Endothelial cell of umbilical vein (primary cell): ENCODE measurements at regions not wholly inside any gene's neighbourhood (a gene's known extent, or its start where the extent isn't known, plus 50 kb on each side); places are given as distances from the start of the nearest gene placed in this dataset.

ENCODE experiments used
- BruUV-seq: library from RNA; stranded (reverse); fragments of 400-500 nt; replicated peaks from 2 replicates; lab custom pipeline; 2021; lab: Mats Ljungman, UMichigan
- CTCF ChIA-PET: fragments of 300-600, 350-600 bp; sonication (Branson Sonifier 250); formaldehyde crosslinking; loops from one replicate; lab custom pipeline; 2021; ENCODE audit warnings: antibody characterized with exemption, inconsistent platforms; lab: Charles Lee
- POLR2A ChIA-PET: fragments of 300-600, 350-600 bp; sonication (Branson Sonifier 250); formaldehyde crosslinking; loops from one replicate; lab custom pipeline; 2021; ENCODE audit warnings: antibody characterized with exemption, inconsistent platforms; lab: Charles Lee
- DNase-seq: peaks from one replicate; pipeline ENCODE4 v3.0.0-alpha.2; 2011; ENCODE audit warnings: low read depth, low spot score
- FAIRE-seq: peaks from 2 replicates; lab custom pipeline; 2011; peaks lifted over from hg19 to GRCh38; lab: Jason Lieb, UNC
- H2AFZ ChIP-seq: 2 replicates; pipeline ENCODE4 v1.6.0; 2012; ENCODE audit warnings: low read depth, low read length, control low read depth, inconsistent platforms
- H3K27ac ChIP-seq: 2 replicates; pipeline ENCODE4 v1.5.1; 2011; ENCODE audit warnings: low read depth, mild to moderate bottlenecking, control low read depth, low read length, moderate library complexity; ENCODE audit not compliant: insufficient read depth
- H3K27me3 ChIP-seq, 2 experiments: 2 replicates each; pipeline versions ENCODE4 v1.6.0 to v1.6.1; 2011; ENCODE audit warnings: low read length in 2 of 2, mixed read lengths in 1 of 2; ENCODE audit not compliant: control insufficient read depth in 2 of 2, insufficient read depth in 2 of 2
- H3K36me3 ChIP-seq, 2 experiments: 2 replicates in 1 of 2; 3 replicates in 1 of 2; pipeline ENCODE4 v1.5.1; 2011; ENCODE audit warnings: low read length in 2 of 2, mild to moderate bottlenecking in 1 of 2, moderate library complexity in 1 of 2; ENCODE audit not compliant: control insufficient read depth in 2 of 2, insufficient read depth in 2 of 2; ENCODE audit errors: extremely low read depth in 1 of 2
- H3K4me1 ChIP-seq: 3 replicates; pipeline ENCODE4 v1.5.1; 2011; ENCODE audit warnings: mild to moderate bottlenecking, low read length; ENCODE audit not compliant: control insufficient read depth, insufficient read depth; ENCODE audit errors: extremely low read depth
- H3K4me2 ChIP-seq: 2 replicates; pipeline ENCODE4 v1.6.1; 2011; ENCODE audit warnings: low read length, control low read depth, mixed read lengths; ENCODE audit not compliant: insufficient read depth
- H3K4me3 ChIP-seq, 3 experiments: fragments of 200-600 bp in 1 of 3; sonication (generic), shearing (Covaris generic) in 1 of 3; replicated peaks in 1 of 3; 2 replicates each; pipeline ENCODE4 v1.5.1; 2011 to 2016; ENCODE audit warnings: control low read depth in 3 of 3, low read length in 3 of 3, mild to moderate bottlenecking in 2 of 3, inconsistent platforms in 1 of 3, low read depth in 1 of 3, moderate library complexity in 1 of 3; ENCODE audit not compliant: insufficient read depth in 1 of 3
- H3K79me2 ChIP-seq: 2 replicates; pipeline ENCODE4 v1.6.0; 2012; ENCODE audit warnings: low read length, inconsistent platforms; ENCODE audit not compliant: control insufficient read depth, insufficient read depth
- H3K9ac ChIP-seq: replicated peaks from 2 replicates; pipeline ENCODE3; 2011; ENCODE audit warnings: low read length, control low read depth; ENCODE audit not compliant: insufficient read depth; ENCODE audit errors: extremely low read depth
- H3K9me1 ChIP-seq: replicated peaks from 3 replicates; pipeline ENCODE4 v1.6.0; 2011; ENCODE audit warnings: mild to moderate bottlenecking, low read length; ENCODE audit not compliant: control insufficient read depth, insufficient read depth; ENCODE audit errors: extremely low read depth
- H3K9me3 ChIP-seq: replicated peaks from 2 replicates; pipeline ENCODE4 v1.5.1; 2012; ENCODE audit warnings: low read length, inconsistent platforms; ENCODE audit not compliant: control insufficient read depth, insufficient read depth
- H4K20me1 ChIP-seq: replicated peaks from 2 replicates; pipeline ENCODE3; 2011; ENCODE audit warnings: mild to moderate bottlenecking, low read length; ENCODE audit not compliant: control insufficient read depth, insufficient read depth; ENCODE audit errors: extremely low read depth
- EZH2 ChIP-seq: IDR thresholded peaks from 2 replicates; pipeline ENCODE4 v1.6.1; 2012; ENCODE audit warnings: borderline replicate concordance, low read depth, mild to moderate bottlenecking, moderate library complexity, low read length, inconsistent platforms; ENCODE audit not compliant: severe bottlenecking
- FOS ChIP-seq: IDR thresholded peaks from 2 replicates; pipeline ENCODE4 v1.6.1; 2011; ENCODE audit warnings: mild to moderate bottlenecking, low read length, moderate library complexity, borderline replicate concordance; ENCODE audit not compliant: insufficient read depth
- GATA2 ChIP-seq: IDR thresholded peaks from 2 replicates; pipeline ENCODE4 v1.7.0; 2011; ENCODE audit warnings: low read depth, mild to moderate bottlenecking, moderate library complexity, mixed read lengths, low read length; ENCODE audit not compliant: insufficient read length, insufficient read depth
- JUN ChIP-seq: IDR thresholded peaks from 2 replicates; pipeline ENCODE4 v1.6.1; 2011; ENCODE audit warnings: borderline replicate concordance, low read depth; ENCODE audit not compliant: insufficient read length, insufficient read depth
- MAX ChIP-seq: IDR thresholded peaks from 2 replicates; pipeline ENCODE4 v1.6.1; 2011; ENCODE audit not compliant: insufficient read depth, insufficient read length
- MYC ChIP-seq: IDR thresholded peaks from one replicate; pipeline ENCODE4 v1.6.1; 2011; ENCODE audit warnings: mild to moderate bottlenecking, low read depth, low read length
- POLR2AphosphoS5 ChIP-seq: IDR thresholded peaks from 2 replicates; pipeline ENCODE4 v1.6.1; 2012; ENCODE audit warnings: low read depth, mild to moderate bottlenecking, control low read depth, low read length, moderate library complexity; ENCODE audit not compliant: insufficient read depth
- dilution Hi-C: fragments of 300-500 bp; cut with MboI; formaldehyde crosslinking; loops from one replicate; pipeline ENCODE4 v1.15.0; 2019; ENCODE audit warnings: low sequenced_read_pairs; ENCODE audit not compliant: extremely low pct_ligation_motif_present
- intact Hi-C: fragments of 100-400 bp; cut with micrococcal nuclease; formaldehyde crosslinking; loops from one replicate; pipeline ENCODE4 v1.10.0; 2022
- TF ChIP-seq, protein P1 (sequence below), 2 donors: IDR thresholded peaks; 1 replicate in 1 of 2; 2 replicates in 1 of 2; pipeline ENCODE4 v1.5.1; 2011; ENCODE audit warnings: low read length in 2 of 2, mild to moderate bottlenecking in 2 of 2, moderate library complexity in 2 of 2, control low read depth in 1 of 2, inconsistent platforms in 1 of 2, low read depth in 1 of 2; ENCODE audit not compliant: insufficient read depth in 1 of 2; ENCODE audit errors: extremely low read depth in 1 of 2

DNA sequence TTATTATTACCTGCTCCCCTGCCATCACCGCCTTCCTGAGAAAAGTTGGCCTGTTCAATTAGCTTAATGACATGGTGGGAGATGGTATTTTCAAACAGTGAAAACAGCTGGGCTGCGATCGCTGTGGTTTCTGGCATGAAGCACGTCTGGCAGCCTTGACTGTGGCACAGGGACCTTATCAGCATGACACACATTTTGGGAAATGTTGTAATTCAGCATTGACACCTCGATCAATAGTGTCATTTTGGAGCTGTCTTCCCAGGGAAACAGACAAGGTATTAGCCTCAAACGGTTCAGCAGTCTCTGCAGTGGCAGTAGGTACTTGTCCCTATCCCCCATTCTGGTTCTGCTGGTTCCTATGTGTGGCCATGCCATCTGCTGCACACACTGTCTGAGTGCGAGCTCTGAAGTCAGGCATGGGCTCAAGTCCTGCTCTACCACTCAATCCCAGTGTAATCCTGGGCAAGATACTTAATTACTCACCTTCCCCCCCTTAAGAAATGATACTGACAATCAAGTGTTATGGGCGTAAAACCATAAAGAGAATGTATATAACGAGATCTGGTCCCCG lies 154.5 kb upstream of the KCND3 start:
- Histone ChIP-seq H2AFZ (no peak overlapping the region), H3K9ac (no peak overlapping the region), H3K9me1 (no peaks in the 10 kb centered on the region), H3K27ac (no peak overlapping the region), H3K36me3 (no peaks in the 10 kb centered on the region), H3K79me2 (no peaks in the 10 kb centered on the region), H3K27me3 (no peaks in the 10 kb centered on the region), H4K20me1 (no peaks in the 10 kb centered on the region), H3K9me3 (no peaks in the 10 kb centered on the region), H3K4me2 (no peak overlapping the region), H3K4me3 (no peak overlapping the region), H3K4me1 (no peaks in the 10 kb centered on the region)
- FAIRE-seq: no peak
- intact Hi-C loops (no loop called here), dilution Hi-C loops (no loop called here)
- BruUV-seq: no TSS peak
- TF ChIP-seq FOS (no peak), MAX (no peak), MYC (no peak), GATA2 (no peak)
- no peak for DNase-seq
- ChIA-PET CTCF (no interaction called here), POLR2A (no interaction called here)

DNA sequence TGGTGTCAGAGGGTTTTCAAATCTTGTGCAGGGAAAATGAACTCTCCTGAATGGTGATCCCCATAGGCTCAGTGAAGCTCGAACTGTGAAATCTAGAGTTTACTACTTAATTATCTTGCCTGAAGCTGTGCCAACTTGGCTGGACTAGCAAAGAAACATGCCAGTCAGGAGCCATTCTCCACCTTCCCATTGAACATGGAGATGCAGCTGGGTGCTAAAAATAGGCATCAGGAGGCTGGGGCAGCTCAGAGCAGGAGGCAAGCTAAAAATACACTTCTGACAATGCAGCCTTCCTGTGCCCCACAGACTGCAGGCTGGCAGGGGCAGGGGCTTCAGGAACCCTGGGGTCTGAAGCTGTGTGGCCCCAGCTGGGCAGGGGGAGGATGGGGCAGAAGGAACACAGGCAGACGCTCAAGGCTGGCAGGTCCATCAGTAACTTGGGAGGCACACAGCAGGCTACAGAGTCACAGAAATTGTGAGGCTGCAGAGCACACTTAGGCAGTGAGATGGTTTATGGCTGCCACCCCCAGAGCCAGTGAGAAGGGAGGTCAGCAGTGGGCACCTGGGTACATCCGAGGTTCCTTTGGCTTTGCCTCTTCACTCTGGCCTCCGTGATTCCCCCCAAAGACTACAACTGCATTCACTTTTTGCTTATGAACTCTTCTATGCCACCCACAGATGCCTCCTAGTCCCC lies 155.4 kb upstream of the KCND3 start:
- H3K9me1 ChIP-seq: no peaks in the 10 kb centered on the region
- POLR2A ChIA-PET: no interaction called here
- dilution Hi-C loops: no loop called here
- H3K27ac ChIP-seq: no peak overlapping the region
- no peak overlapping the region for H3K9ac ChIP-seq
- H3K27me3 ChIP-seq: no peaks in the 10 kb centered on the region
- no peaks in the 10 kb centered on the region for H3K79me2 ChIP-seq
- no peak overlapping the region for H3K4me2 ChIP-seq
- no peaks in the 10 kb centered on the region for H3K4me1 ChIP-seq
- DNase-seq (no peak), FAIRE-seq (no peak)
- H4K20me1 ChIP-seq: no peaks in the 10 kb centered on the region
- BruUV-seq: no TSS peak
- H3K4me3 ChIP-seq: no peak overlapping the region
- no peaks in the 10 kb centered on the region for H3K9me3 ChIP-seq
- H3K36me3 ChIP-seq: no peaks in the 10 kb centered on the region
- no peak overlapping the region for H2AFZ ChIP-seq
- intact Hi-C loops: no loop called here
- CTCF ChIA-PET: no interaction called here
- TF ChIP-seq FOS: no peak
- TF ChIP-seq GATA2: no peak
- no peak for TF ChIP-seq POLR2AphosphoS5
- no peak for TF ChIP-seq MYC
- TF ChIP-seq EZH2: no peak
- TF ChIP-seq JUN: no peak
- no peak for TF ChIP-seq MAX
- TF ChIP-seq, protein P1, sequence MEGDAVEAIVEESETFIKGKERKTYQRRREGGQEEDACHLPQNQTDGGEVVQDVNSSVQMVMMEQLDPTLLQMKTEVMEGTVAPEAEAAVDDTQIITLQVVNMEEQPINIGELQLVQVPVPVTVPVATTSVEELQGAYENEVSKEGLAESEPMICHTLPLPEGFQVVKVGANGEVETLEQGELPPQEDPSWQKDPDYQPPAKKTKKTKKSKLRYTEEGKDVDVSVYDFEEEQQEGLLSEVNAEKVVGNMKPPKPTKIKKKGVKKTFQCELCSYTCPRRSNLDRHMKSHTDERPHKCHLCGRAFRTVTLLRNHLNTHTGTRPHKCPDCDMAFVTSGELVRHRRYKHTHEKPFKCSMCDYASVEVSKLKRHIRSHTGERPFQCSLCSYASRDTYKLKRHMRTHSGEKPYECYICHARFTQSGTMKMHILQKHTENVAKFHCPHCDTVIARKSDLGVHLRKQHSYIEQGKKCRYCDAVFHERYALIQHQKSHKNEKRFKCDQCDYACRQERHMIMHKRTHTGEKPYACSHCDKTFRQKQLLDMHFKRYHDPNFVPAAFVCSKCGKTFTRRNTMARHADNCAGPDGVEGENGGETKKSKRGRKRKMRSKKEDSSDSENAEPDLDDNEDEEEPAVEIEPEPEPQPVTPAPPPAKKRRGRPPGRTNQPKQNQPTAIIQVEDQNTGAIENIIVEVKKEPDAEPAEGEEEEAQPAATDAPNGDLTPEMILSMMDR (IDR thresholded peaks at IDR 0.05; ENCODE audit: extremely low read depth in 1 of 2, insufficient read depth in 1 of 2, low read depth in 1 of 2, low read length in 2 of 2): no peak
